SK-N-SH (cell line): ENCODE measurements at regions not wholly inside any gene's neighbourhood (a gene's known extent, or its start where the extent isn't known, plus 50 kb on each side); places are given as distances from the start of the nearest gene placed in this dataset.

Source experiments
- CHD2 ChIP-seq: fragments of 150-350 bp; IDR thresholded peaks from 2 replicates; pipeline ENCODE4 v1.6.1; 2018; ENCODE audit warnings: low read length; ENCODE audit not compliant: partially characterized antibody
- EP300 ChIP-seq, 2 experiments: IDR thresholded peaks; 2 replicates each; pipeline versions ENCODE4 v1.4.0 to v1.6.1; 2012; ENCODE audit warnings: borderline replicate concordance in 1 of 2, low read depth in 1 of 2, low read length in 1 of 2
- EZH2phosphoT487 ChIP-seq: fragments of 200-600 bp; sonication (generic); IDR thresholded peaks from 2 replicates; pipeline ENCODE4 v1.6.1; 2017; ENCODE audit warnings: low read depth, mixed run types, mild to moderate bottlenecking, antibody characterized with exemption, moderate library complexity, borderline replicate concordance
- GATA2 ChIP-seq: sonication (generic); formaldehyde crosslinking; IDR thresholded peaks from 2 replicates; pipeline ENCODE4 v1.5.0; 2020; ENCODE audit warnings: mild to moderate bottlenecking, missing genetic modification reagents
- MAX ChIP-seq: IDR thresholded peaks from 2 replicates; pipeline ENCODE4 v1.4.0; 2012; ENCODE audit warnings: low read depth
- NRF1 ChIP-seq: IDR thresholded peaks from 2 replicates; pipeline ENCODE4 v1.6.1; 2012; ENCODE audit warnings: low read depth, mild to moderate bottlenecking, low read length
- POLR2AphosphoS5 ChIP-seq: IDR thresholded peaks from 2 replicates; pipeline ENCODE4 v1.6.1; 2012; ENCODE audit warnings: low read depth, low read length
- RFX5 ChIP-seq: IDR thresholded peaks from 2 replicates; pipeline ENCODE4 v1.6.1; 2012; ENCODE audit warnings: mild to moderate bottlenecking, improper control_type of control experiment, low read length
- SMC3 ChIP-seq: IDR thresholded peaks from 2 replicates; pipeline ENCODE4 v1.6.1; 2012; ENCODE audit warnings: low read depth, low read length, improper control_type of control experiment
- TAF1 ChIP-seq: IDR thresholded peaks from 2 replicates; pipeline ENCODE4 v1.6.1; 2012; ENCODE audit warnings: low read depth, mild to moderate bottlenecking, low read length, moderate library complexity, borderline replicate concordance
- TCF12 ChIP-seq: IDR thresholded peaks from 2 replicates; pipeline ENCODE4 v1.4.0; 2012
- TF ChIP-seq, protein P1 (sequence below): fragments of 200-600 bp; sonication (generic); IDR thresholded peaks from 2 replicates; pipeline ENCODE4 v1.6.1; 2017; ENCODE audit warnings: antibody characterized with exemption, mild to moderate bottlenecking, moderate library complexity
- TF ChIP-seq, protein P2 (sequence below): IDR thresholded peaks from 2 replicates; pipeline ENCODE4 v1.4.0; 2012; ENCODE audit warnings: low read depth, borderline replicate concordance

- TF ChIP-seq RFX5 = no peak
- TF ChIP-seq, protein P1, sequence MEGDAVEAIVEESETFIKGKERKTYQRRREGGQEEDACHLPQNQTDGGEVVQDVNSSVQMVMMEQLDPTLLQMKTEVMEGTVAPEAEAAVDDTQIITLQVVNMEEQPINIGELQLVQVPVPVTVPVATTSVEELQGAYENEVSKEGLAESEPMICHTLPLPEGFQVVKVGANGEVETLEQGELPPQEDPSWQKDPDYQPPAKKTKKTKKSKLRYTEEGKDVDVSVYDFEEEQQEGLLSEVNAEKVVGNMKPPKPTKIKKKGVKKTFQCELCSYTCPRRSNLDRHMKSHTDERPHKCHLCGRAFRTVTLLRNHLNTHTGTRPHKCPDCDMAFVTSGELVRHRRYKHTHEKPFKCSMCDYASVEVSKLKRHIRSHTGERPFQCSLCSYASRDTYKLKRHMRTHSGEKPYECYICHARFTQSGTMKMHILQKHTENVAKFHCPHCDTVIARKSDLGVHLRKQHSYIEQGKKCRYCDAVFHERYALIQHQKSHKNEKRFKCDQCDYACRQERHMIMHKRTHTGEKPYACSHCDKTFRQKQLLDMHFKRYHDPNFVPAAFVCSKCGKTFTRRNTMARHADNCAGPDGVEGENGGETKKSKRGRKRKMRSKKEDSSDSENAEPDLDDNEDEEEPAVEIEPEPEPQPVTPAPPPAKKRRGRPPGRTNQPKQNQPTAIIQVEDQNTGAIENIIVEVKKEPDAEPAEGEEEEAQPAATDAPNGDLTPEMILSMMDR = no peak
- no peak for TF ChIP-seq POLR2AphosphoS5
- TF ChIP-seq TAF1 = no peak
- TF ChIP-seq, protein P2, sequence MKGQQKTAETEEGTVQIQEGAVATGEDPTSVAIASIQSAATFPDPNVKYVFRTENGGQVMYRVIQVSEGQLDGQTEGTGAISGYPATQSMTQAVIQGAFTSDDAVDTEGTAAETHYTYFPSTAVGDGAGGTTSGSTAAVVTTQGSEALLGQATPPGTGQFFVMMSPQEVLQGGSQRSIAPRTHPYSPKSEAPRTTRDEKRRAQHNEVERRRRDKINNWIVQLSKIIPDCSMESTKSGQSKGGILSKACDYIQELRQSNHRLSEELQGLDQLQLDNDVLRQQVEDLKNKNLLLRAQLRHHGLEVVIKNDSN = no peak
- TF ChIP-seq EZH2phosphoT487 = no peak
- TF ChIP-seq GATA2 (CRISPR knock-in tag) = no peak
- no peak for TF ChIP-seq CHD2
- no peak for TF ChIP-seq SMC3
- TF ChIP-seq MAX = no peak
- TF ChIP-seq EP300 (IDR thresholded peaks at IDR 0.05; ENCODE audit: borderline replicate concordance in 1 of 2, low read depth in 1 of 2, low read length in 1 of 2) = no peak
- no peak for TF ChIP-seq NRF1
- no peak for TF ChIP-seq TCF12
Measured at GRCh38 chr7:131032786-131033185, 294.9 kb upstream of the MKLN1 start.
